GM19351 (cell line): ENCODE measurements at regions not wholly inside any gene's neighbourhood (a gene's known extent, or its start where the extent isn't known, plus 50 kb on each side); places are given as distances from the start of the nearest gene placed in this dataset.

Experiments used
- ATAC-seq: cut with Tn5 transposase; IDR thresholded peaks from one replicate; pipeline ENCODE4 v1.9.1; 2021; ENCODE audit warnings: mild to moderate bottlenecking, moderate library complexity; ENCODE audit not compliant: unreplicated experiment

- no peak for ATAC-seq
Measured at GRCh38 chr13:105996391-105997025, 539.0 kb downstream of the EFNB2 start.

- no peak for ATAC-seq
Measured at GRCh38 chr13:105994340-105994739, 541.1 kb downstream of the EFNB2 start.

DNA sequence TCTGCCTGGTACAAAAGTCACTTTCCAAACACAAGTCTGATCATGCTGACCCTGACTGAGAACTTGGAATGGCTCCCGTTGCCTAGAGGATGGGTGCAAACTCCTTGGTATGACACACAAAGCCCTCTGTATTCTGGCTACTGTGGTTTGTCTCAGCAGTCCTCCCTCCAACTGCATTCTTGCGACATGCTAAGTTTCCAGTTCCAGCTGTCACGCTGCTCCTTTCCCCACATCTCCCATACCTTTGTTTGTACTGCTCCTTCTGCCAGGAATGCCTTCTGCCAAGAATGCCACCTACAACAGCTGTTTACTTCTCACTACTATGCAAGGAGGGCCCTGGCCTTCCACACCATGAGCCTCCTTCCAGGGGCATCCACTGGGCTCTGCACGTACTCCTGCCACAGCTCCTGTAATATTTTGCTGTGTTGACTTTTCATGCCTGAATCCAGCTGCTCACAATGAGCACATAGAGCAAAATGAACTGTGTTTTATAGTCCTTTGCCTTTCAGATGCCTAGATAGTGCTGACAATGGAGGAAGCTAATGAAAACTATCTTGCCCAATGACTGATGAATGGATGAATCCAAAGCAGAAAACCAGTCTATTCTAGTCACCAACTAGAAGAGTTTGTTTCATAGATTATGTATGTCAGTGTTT, 543.7 kb downstream of the EFNB2 start:
- no peak for ATAC-seq

GRCh38 chr13:105991131-105991530, 544.3 kb downstream of the EFNB2 start:
- no peak for ATAC-seq

DNA sequence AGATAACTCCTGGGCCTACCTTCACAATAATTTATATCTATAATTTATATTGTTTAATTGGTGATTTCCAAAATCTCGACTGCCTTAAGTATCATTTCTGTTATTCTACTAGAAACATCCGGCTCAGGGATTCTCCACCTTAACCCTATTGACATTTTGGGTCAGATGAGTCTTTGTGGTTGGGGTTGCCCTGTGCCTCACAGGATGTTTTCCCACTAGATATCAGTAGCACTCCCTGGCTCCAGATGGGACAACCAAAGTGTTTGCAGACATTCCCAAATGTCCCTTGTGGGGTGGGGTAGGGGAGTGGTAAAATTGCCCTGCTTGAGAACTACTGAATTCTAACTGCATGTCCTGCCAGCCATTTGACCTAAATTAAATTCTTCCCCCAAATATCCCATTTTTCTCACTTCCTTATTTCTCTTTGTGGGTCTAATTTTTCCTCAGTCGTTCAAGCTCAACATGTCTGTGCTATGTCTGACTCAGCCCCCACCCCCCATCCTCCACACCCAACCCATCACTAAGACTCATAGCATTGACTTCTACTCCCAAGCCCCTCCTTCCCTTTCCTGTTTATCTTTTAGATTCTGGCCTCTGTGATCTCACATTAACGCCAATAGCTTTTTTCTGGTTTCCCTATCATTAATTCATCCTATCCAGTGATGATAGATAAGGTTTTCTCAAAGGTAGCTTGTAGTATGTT, 545.1 kb downstream of the EFNB2 start:
- ATAC-seq = no peak

- no peak for ATAC-seq
Measured at GRCh38 chr13:105984646-105985045, 550.8 kb downstream of the EFNB2 start.

GRCh38 chr13:105984236-105984635, 551.2 kb downstream of the EFNB2 start:
- ATAC-seq = no peak

DNA sequence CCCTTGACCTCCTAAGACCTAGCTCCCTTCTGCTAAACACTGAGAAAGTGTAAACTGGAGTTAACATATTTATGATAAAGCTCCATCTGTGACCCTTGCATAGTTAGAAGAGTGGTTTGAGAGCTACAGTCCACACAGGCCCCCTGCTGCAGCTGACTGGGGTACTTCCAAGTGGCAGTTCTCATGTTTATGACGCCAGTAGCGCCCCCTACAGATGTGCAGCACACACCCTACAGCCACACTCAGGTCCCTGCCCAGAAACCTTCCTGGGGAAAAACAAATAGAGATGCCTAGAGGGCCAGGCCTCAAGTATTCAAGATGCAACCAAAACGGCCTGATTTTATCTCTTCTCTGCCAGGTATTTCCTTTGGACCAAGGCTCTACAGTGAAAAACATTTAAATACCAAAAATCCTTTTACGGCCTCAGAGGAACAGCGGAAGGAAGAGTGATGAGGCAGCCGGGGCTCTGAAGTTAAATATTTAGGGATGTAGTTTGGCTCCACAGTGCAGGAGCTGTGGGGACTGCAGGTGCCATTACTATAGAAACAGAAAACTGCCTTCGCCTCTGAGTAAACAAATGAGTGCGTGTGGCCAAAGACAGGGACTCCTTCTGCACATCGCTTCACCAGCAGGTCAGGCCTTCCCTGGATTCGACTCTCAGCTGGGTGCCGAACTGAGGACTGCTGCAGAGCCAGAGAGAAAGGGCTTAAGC, 553.1 kb downstream of the EFNB2 start:
- ATAC-seq = no peak

GRCh38 chr13:105979131-105980011, 556.1 kb downstream of the EFNB2 start:
- no peak for ATAC-seq

DNA sequence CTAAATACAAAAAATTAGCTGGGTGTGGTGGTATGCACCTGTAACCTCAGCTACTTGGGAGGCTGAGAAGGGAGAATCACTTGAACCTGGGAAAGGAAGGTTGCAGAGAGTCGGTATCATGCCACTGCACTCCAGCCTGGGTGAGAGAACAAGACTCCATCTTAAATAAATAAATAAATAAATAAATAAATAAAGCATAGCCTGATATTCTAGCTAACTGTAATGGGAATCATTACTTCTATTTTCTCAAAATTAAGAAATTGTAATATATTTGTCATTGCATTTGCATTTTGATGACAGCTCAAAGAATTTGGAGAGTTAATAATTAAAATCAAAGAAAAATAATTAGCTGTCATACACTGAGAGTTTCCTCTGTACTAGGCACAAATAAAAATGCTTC, 561.1 kb downstream of the EFNB2 start:
- ATAC-seq = no peak

GRCh38 chr13:105972811-105973590, 562.5 kb downstream of the EFNB2 start:
- ATAC-seq = no peak

- no peak for ATAC-seq
Measured at GRCh38 chr13:105972306-105972721, 563.1 kb downstream of the EFNB2 start.

DNA sequence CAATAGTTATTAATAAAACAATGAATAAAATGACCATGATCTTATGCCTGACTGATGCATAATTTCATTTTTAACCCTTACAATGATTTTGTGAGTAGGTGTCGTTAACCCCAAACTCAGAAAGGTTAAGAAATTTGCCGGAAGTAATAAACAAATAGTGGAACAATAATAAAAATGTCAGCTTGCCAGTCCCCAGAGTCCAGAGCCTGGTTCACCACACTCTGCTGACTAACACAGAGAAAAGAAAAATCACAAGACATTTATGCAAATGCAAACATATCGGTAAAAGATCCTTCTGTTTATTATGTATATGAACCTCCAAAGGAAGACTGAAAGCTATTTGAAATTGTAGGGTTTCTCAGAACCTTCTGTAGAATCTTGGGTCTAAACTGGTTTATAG, 563.7 kb downstream of the EFNB2 start:
- ATAC-seq = no peak

DNA sequence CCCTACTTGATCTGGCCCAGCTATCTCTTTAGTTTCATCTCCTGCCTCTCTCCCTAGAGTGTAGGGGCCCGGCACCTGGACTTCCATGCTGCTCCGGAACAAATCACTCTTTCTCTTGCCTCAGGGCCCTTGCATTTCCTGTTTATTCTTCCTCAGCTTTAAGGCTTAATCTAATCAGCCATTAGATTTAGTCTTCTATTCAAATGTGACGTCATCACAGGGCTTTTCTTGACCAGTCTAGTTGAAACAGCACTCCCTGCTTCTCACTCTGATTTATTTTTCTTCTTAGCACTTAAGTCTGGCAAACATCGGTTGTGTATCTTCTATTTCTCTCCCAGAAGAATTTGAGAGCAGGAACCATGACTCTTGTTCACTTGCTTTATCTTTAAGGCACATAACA, 564.1 kb downstream of the EFNB2 start:
- no peak for ATAC-seq

GRCh38 chr13:105969761-105970160, 565.7 kb downstream of the EFNB2 start:
- ATAC-seq = no peak

DNA sequence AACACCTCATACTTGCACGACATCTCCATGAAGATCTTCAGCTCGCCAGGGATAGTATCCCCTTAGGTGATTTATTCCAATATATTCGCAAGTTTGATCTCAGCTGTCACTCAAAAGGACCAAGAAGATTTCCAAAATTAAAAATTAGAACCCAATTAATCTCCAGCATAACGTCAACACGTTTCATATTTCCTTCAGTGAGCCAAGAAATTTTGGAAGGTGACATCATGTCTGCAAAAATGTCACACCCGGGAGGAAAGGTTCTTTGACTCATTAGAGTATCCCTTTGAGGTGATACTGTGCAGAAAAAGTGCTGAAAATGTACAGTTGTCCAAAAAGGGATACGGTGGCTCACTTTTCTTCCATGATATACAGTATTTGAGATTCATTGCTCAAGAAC, 569.6 kb downstream of the EFNB2 start:
- ATAC-seq = no peak

- ATAC-seq = no peak
Measured at GRCh38 chr13:105962080-105962479, 573.4 kb downstream of the EFNB2 start.

DNA sequence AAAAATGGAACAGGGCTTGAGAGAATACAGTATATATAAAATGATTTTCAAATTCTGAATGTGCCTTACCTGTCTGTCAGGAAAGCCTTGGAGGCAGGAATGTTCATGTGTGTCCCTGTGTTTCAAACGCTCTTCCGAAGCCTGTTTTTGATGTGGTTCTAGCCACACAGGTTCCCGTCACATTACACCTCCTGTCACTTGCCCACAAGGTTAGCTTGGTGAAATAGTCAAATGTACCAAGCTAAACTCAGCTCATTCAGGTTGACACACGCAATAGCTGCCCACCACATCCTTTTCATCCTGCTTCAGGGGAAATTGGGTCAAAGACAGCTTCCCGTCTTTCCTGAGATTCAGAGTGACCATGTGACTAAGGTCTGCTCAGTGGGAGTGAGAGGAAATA, 574.0 kb downstream of the EFNB2 start:
- no peak for ATAC-seq

GRCh38 chr13:105960326-105960725, 575.1 kb downstream of the EFNB2 start:
- ATAC-seq = no peak

DNA sequence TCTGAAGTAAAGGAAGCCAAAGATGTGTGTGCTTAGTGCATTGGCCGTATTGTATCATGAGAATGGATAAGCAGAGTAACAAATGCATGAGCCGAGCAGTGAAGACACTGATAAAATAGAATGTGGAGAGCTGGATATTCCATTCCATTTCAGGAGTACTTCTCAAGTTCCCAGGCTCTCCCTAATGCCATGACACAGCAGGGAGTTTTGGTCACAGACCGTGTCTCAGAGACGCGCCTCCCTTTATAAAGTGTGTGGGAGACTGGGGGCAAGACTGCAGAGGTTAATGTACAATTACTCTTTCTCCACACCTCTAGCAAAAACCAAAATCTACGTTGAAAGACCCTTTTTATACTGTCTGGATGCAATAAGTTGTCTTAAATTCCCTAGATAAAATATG, 575.6 kb downstream of the EFNB2 start:
- ATAC-seq = no peak
